GM21360 (cell line): ENCODE measurements at regions not wholly inside any gene's neighbourhood (a gene's known extent, or its start where the extent isn't known, plus 50 kb on each side); places are given as distances from the start of the nearest gene placed in this dataset.

Experiments used
- ATAC-seq: cut with Tn5 transposase; IDR thresholded peaks from one replicate; pipeline ENCODE4 v1.9.1; 2021; ENCODE audit warnings: mild to moderate bottlenecking, moderate library complexity; ENCODE audit not compliant: unreplicated experiment

- ATAC-seq: no peak
Measured at GRCh38 chr3:77947671-77948070, 907.8 kb downstream of the ROBO2 start.

- ATAC-seq: no peak
Measured at GRCh38 chr3:77967621-77968020, 927.7 kb downstream of the ROBO2 start.

- ATAC-seq: no peak
Measured at GRCh38 chr3:77976079-77976478, 936.2 kb downstream of the ROBO2 start.

- ATAC-seq: no peak
Measured at GRCh38 chr3:78003090-78003489, 963.2 kb downstream of the ROBO2 start.

- ATAC-seq: no peak
Measured at GRCh38 chr3:78004571-78004970, 964.7 kb downstream of the ROBO2 start.

GRCh38 chr3:78013653-78014052 lies 973.8 kb downstream of the ROBO2 start:
- ATAC-seq: no peak

- ATAC-seq: no peak
Measured at GRCh38 chr3:78015856-78016255, 976.0 kb downstream of the ROBO2 start.

- ATAC-seq: no peak
Measured at GRCh38 chr3:78021710-78022109, 981.8 kb downstream of the ROBO2 start.

- no peak for ATAC-seq
Measured at GRCh38 chr3:78022232-78022631, 982.3 kb downstream of the ROBO2 start.

- no peak for ATAC-seq
Measured at GRCh38 chr3:78023257-78023656, 983.4 kb downstream of the ROBO2 start.

GRCh38 chr3:78025916-78026315 lies 986.0 kb downstream of the ROBO2 start:
- no peak for ATAC-seq

GRCh38 chr3:78026318-78026828 lies 986.5 kb downstream of the ROBO2 start:
- ATAC-seq: no peak

- ATAC-seq: no peak
Measured at GRCh38 chr3:78029775-78030174, 989.9 kb downstream of the ROBO2 start.

- no peak for ATAC-seq
Measured at GRCh38 chr3:78035131-78035641, 995.3 kb downstream of the ROBO2 start.

GRCh38 chr3:78041486-78041885 lies 1001.6 kb downstream of the ROBO2 start:
- no peak for ATAC-seq

GRCh38 chr3:78046566-78046965 lies 1006.7 kb downstream of the ROBO2 start:
- ATAC-seq: no peak

- peak; percentile 91 for ATAC-seq
Measured at GRCh38 chr3:78048698-78049097, 1008.8 kb downstream of the ROBO2 start.

- no peak for ATAC-seq
Measured at GRCh38 chr3:78049521-78049920, 1009.6 kb downstream of the ROBO2 start.

GRCh38 chr3:78050276-78051065 lies 1010.6 kb downstream of the ROBO2 start:
- no peak for ATAC-seq

GRCh38 chr3:78052746-78053145 lies 1012.8 kb downstream of the ROBO2 start:
- no peak for ATAC-seq

- no peak for ATAC-seq
Measured at GRCh38 chr3:78066287-78066686, 1026.4 kb downstream of the ROBO2 start.

- ATAC-seq: no peak
Measured at GRCh38 chr3:78070188-78070587, 1030.3 kb downstream of the ROBO2 start.

GRCh38 chr3:78076379-78076778 lies 1036.5 kb downstream of the ROBO2 start:
- ATAC-seq: no peak
